Germinal center (tissue), 1 donor: ENCODE measurements at regions not wholly inside any gene's neighbourhood (a gene's known extent, or its start where the extent isn't known, plus 50 kb on each side); places are given as distances from the start of the nearest gene placed in this dataset.
"Not testable (repeated sequence)": the region's sequence is repeated elsewhere in the genome, so short reads cannot be mapped to it uniquely, and the experiment has no call there.

Source experiments
- DNase-seq: peaks from one replicate; pipeline ENCODE4 v3.0.0; 2012; ENCODE audit warnings: mixed read lengths, low spot score

- DNase-seq, result no peak
These were observed 111.3 kb upstream of the MRI1 start for GRCh38 chr19:13652810-13653590.

- no peak for DNase-seq
These were observed 117.6 kb upstream of the MRI1 start for GRCh38 chr19:13646758-13647157.

GRCh38 chr19:13644645-13645044 is 119.7 kb upstream of the MRI1 start:
- no peak for DNase-seq

GRCh38 chr19:13640611-13641010 is 123.7 kb upstream of the MRI1 start:
- DNase-seq, result no peak

GRCh38 chr19:13639342-13639929 is 124.9 kb upstream of the MRI1 start:
- DNase-seq, result no peak

- no peak for DNase-seq
These were observed 126.7 kb upstream of the MRI1 start for GRCh38 chr19:13637664-13638063.

GRCh38 chr19:13634658-13635057 is 128.4 kb upstream of the CACNA1A start:
- no peak for DNase-seq

- no peak for DNase-seq
These were observed 127.2 kb upstream of the CACNA1A start for GRCh38 chr19:13633522-13633922.

- DNase-seq, result no peak
These were observed 126.8 kb upstream of the CACNA1A start for GRCh38 chr19:13633109-13633508.

- not testable (repeated sequence) for DNase-seq
These were observed 125.9 kb upstream of the CACNA1A start for GRCh38 chr19:13632164-13632563.

GRCh38 chr19:13629687-13630357 is 123.5 kb upstream of the CACNA1A start:
- DNase-seq, result no peak

GRCh38 chr19:13627531-13627930 is 121.3 kb upstream of the CACNA1A start:
- no peak for DNase-seq

GRCh38 chr19:13623716-13624710 is 117.7 kb upstream of the CACNA1A start:
- DNase-seq, result no peak

- no peak for DNase-seq
These were observed 116.8 kb upstream of the CACNA1A start for GRCh38 chr19:13622766-13623715.

GRCh38 chr19:13621413-13621812 is 115.1 kb upstream of the CACNA1A start:
- no peak for DNase-seq

- DNase-seq, result no peak
These were observed 112.9 kb upstream of the CACNA1A start for GRCh38 chr19:13619203-13619632.

- no peak for DNase-seq
These were observed 109.6 kb upstream of the CACNA1A start for GRCh38 chr19:13615890-13616289.

- no peak for DNase-seq
These were observed 107.2 kb upstream of the CACNA1A start for GRCh38 chr19:13613447-13613846.

- DNase-seq, result no peak
These were observed 105.3 kb upstream of the CACNA1A start for GRCh38 chr19:13611596-13611995.

- DNase-seq, result no peak
These were observed 103.9 kb upstream of the CACNA1A start for GRCh38 chr19:13610039-13610691.
